ENCODE measurements at regions not wholly inside any gene's neighbourhood (a gene's known extent, or its start where the extent isn't known, plus 50 kb on each side); places are given as distances from the start of the nearest gene placed in this dataset.

DNA sequence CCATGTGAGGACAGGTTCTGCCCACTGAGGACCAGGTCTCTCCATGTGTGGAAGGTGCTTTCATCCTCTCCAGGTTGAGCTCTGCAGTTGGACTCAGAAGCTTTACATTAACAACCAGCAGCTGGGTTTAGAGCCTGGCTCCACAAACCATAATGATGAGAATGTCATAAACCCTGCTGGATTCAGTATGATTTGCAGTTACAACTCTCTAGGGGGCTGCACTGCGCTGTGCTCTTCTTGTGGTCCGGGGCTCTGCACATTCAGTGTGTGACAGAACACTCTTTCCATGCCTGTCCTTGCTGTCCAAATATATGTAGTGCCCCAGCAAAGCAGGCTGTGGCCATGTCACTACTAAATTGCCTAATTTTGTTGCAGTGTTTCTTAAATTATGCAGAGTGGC, 334.3 kb downstream of the ICE1 start:
- TF ChIP-seq, protein P1, sequence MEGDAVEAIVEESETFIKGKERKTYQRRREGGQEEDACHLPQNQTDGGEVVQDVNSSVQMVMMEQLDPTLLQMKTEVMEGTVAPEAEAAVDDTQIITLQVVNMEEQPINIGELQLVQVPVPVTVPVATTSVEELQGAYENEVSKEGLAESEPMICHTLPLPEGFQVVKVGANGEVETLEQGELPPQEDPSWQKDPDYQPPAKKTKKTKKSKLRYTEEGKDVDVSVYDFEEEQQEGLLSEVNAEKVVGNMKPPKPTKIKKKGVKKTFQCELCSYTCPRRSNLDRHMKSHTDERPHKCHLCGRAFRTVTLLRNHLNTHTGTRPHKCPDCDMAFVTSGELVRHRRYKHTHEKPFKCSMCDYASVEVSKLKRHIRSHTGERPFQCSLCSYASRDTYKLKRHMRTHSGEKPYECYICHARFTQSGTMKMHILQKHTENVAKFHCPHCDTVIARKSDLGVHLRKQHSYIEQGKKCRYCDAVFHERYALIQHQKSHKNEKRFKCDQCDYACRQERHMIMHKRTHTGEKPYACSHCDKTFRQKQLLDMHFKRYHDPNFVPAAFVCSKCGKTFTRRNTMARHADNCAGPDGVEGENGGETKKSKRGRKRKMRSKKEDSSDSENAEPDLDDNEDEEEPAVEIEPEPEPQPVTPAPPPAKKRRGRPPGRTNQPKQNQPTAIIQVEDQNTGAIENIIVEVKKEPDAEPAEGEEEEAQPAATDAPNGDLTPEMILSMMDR (conservative IDR thresholded peaks at IDR 0.05; ENCODE audit: low read depth, low read length), result no peak
- no peak for TF ChIP-seq EZH2 (IDR thresholded peaks at IDR 0.05; ENCODE audit: borderline replicate concordance, low read depth, low read length, poor library complexity, severe bottlenecking)
